Kidney (tissue), 13 donors: ENCODE measurements at regions not wholly inside any gene's neighbourhood (a gene's known extent, or its start where the extent isn't known, plus 50 kb on each side); places are given as distances from the start of the nearest gene placed in this dataset.

Experiments
- DNase-seq, 5 donors: peaks; one replicate each; pipeline ENCODE4 v3.0.0-alpha.2; 2013 to 2020
- FAIRE-seq: peaks from 2 replicates; lab custom pipeline; 2012; peaks lifted over from hg19 to GRCh38; lab: Jason Lieb, UNC
- H3K27ac ChIP-seq, 2 donors: one replicate each; pipeline ENCODE4 v1.7.0; 2013; ENCODE audit warnings: low read depth in 2 of 2, low read length in 2 of 2, inconsistent platforms in 1 of 2
- H3K27me3 ChIP-seq: one replicate; pipeline ENCODE4 v1.7.1; 2013; ENCODE audit warnings: low read length, inconsistent platforms; ENCODE audit not compliant: control insufficient read depth, insufficient read depth
- H3K36me3 ChIP-seq, 3 donors: one replicate each; pipeline versions ENCODE4 v1.7.0 to v1.7.1; 2013; ENCODE audit warnings: low read length in 3 of 3, control low read depth in 1 of 3, inconsistent platforms in 1 of 3; ENCODE audit not compliant: insufficient read depth in 3 of 3, control insufficient read depth in 2 of 3
- H3K4me1 ChIP-seq, 3 donors: one replicate each; pipeline versions ENCODE4 v1.7.0 to v1.7.1; 2013; ENCODE audit warnings: low read length in 3 of 3, inconsistent platforms in 1 of 3, low read depth in 1 of 3; ENCODE audit not compliant: control insufficient read depth in 2 of 3, insufficient read depth in 2 of 3
- H3K4me3 ChIP-seq, 3 donors: one replicate each; pipeline versions ENCODE4 v1.7.0 to v1.8.1; 2013; ENCODE audit warnings: low read length in 3 of 3, control low read depth in 1 of 3, inconsistent platforms in 1 of 3
- H3K9ac ChIP-seq, 3 donors: one replicate each; pipeline versions ENCODE4 v1.7.0 to v1.7.1; 2013; ENCODE audit warnings: low read length in 3 of 3, control low read depth in 1 of 3, inconsistent platforms in 1 of 3
- H3K9me3 ChIP-seq, 3 donors: one replicate each; pipeline versions ENCODE4 v1.7.0 to v1.7.1; 2013; ENCODE audit warnings: low read length in 3 of 3, control low read depth in 1 of 3, inconsistent platforms in 1 of 3; ENCODE audit not compliant: control insufficient read depth in 2 of 3, insufficient read depth in 1 of 3
- intact Hi-C: fragments of 100-400 bp; cut with DNase I; formaldehyde crosslinking; loops from one replicate; pipeline ENCODE4 v1.11.1; 2022
- TF ChIP-seq, protein P1 (sequence below): IDR thresholded peaks from 3 replicates; pipeline ENCODE4 v1.5.1; 2012; ENCODE audit warnings: mild to moderate bottlenecking, moderate library complexity, borderline replicate concordance; ENCODE audit not compliant: insufficient read depth; ENCODE audit errors: extremely low read depth
- donor health status: control.
- donor health status: control.
- donor health status: control.
- donor health status: control.
- donor health status: control.
- donor health status: DM: yes; HTN: yes; CAD: no.
- donor health status: Normal renal cell carcinoma (clear cell type).

DNA sequence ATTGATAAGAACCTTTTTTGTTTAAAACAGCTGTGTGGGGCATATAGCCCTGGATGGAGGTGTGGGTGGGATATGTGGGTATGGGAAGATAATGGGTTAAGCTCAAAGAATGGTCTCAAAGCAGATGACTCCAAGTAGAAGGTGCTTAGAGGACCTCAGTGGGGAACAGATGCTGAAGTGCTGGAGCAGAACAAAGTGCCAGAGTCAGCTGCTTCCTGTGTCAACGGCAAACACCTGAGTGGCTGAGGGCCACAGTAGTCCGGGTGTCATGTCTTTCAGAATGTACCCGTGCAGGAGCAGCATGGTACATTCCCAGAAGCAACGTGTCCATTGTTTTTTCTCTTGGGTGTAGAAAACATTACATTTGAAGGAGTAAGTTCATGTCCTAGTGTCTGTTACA, 210.6 kb downstream of the CCNG2 start:
- intact Hi-C loops: no loop called here
- Histone ChIP-seq H3K4me3 (no peak overlapping the region), H3K36me3 (no peaks in the 10 kb centered on the region), H3K27ac (no peak overlapping the region), H3K9ac (no peak overlapping the region), H3K27me3 (no peaks in the 10 kb centered on the region), H3K4me1 (no peaks in the 10 kb centered on the region), H3K9me3 (peaks cover 0 to 4% (median 0%) of the 10 kb centered on the region in 3 donors)
- TF ChIP-seq, protein P1, sequence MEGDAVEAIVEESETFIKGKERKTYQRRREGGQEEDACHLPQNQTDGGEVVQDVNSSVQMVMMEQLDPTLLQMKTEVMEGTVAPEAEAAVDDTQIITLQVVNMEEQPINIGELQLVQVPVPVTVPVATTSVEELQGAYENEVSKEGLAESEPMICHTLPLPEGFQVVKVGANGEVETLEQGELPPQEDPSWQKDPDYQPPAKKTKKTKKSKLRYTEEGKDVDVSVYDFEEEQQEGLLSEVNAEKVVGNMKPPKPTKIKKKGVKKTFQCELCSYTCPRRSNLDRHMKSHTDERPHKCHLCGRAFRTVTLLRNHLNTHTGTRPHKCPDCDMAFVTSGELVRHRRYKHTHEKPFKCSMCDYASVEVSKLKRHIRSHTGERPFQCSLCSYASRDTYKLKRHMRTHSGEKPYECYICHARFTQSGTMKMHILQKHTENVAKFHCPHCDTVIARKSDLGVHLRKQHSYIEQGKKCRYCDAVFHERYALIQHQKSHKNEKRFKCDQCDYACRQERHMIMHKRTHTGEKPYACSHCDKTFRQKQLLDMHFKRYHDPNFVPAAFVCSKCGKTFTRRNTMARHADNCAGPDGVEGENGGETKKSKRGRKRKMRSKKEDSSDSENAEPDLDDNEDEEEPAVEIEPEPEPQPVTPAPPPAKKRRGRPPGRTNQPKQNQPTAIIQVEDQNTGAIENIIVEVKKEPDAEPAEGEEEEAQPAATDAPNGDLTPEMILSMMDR: no peak
- DNase-seq (no peak), FAIRE-seq (no peak)

DNA sequence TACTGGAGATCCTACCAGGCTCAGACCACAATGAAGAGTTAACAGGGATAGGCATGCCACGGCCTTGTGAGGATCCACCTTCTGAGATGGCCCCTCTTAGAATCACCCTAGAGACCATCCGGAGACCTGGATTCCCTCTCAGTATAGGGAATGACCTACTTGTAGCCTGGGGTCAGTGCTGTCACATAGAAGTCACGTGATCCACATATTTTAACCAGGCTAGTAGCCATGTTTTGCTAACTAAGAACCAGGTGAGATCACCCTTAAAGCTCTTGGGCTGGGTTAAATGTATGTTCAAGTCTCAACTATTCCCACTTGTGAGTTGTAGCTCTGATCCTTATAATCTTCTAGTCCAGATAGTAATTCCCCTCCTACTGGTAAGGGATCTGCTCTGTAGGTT, 215.4 kb downstream of the CCNG2 start:
- Histone ChIP-seq H3K9ac (no peak overlapping the region), H3K9me3 (peaks cover 0 to 4% (median 0%) of the 10 kb centered on the region in 3 donors), H3K36me3 (no peaks in the 10 kb centered on the region), H3K4me1 (no peaks in the 10 kb centered on the region), H3K4me3 (no peak overlapping the region), H3K27me3 (no peaks in the 10 kb centered on the region), H3K27ac (no peak overlapping the region)
- intact Hi-C loops: no loop called here
- TF ChIP-seq, protein P1: no peak
- no peak for DNase-seq
- no peak for FAIRE-seq

DNA sequence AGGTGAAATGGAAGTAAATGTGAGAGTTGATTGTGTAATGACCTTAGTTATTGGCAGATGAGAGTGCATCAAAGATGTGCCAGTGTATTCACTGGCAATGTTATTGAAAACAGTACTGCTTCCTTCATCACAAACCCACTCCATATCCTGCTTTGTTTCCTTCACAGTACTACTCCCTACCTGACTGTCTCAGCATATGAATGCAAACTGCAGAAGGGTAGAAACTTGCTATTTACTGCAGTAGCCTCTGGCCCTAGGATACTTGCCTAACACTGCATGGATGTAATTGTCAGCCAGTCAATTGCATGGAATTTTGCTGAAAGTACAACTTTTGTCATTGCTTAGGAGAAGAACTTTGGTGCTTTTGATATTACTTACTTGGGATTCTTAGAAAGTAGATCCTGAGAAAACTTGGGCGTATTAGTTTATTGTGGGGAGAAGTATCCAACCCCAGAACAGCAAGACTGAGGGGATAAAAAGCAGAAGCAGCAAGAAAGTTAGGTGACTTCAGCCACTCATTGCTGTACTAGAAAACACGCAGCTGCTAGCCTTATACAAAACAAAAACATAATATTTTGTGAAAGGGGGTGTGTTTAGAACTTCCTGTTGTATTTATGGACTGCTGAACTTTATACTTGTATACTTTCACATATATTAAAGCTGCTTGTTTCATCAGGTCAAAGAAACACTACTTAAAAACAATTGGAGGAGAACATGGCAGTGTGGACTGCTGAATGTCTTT, 219.0 kb downstream of the CCNG2 start:
- TF ChIP-seq, protein P1: no peak
- FAIRE-seq (no peak), DNase-seq (peak in 1 of 5 donors; percentile 20)

More for the DNA sequence above, 219.0 kb downstream of the CCNG2 start:
- intact Hi-C loops: no loop called here
- Histone ChIP-seq H3K4me1 (no peaks in the 10 kb centered on the region), H3K36me3 (no peaks in the 10 kb centered on the region), H3K9ac (no peak overlapping the region), H3K9me3 (no peaks in the 10 kb centered on the region), H3K27ac (no peak overlapping the region), H3K4me3 (no peak overlapping the region), H3K27me3 (no peaks in the 10 kb centered on the region)
